GM12873 (cell line): ENCODE measurements at regions not wholly inside any gene's neighbourhood (a gene's known extent, or its start where the extent isn't known, plus 50 kb on each side); places are given as distances from the start of the nearest gene placed in this dataset.

Experiments used
- CTCF ChIP-seq: IDR thresholded peaks from 2 replicates; pipeline ENCODE4 v1.5.1; 2012; ENCODE audit warnings: low read depth, mild to moderate bottlenecking, moderate library complexity, low read length, control low read depth; ENCODE audit not compliant: insufficient read depth; ENCODE audit errors: missing control alignments

GRCh38 chr5:109927639-109928038, 237.9 kb downstream of the MAN2A1 start:
- TF ChIP-seq CTCF = no peak

GRCh38 chr5:109928046-109928445, 238.3 kb downstream of the MAN2A1 start:
- no peak for TF ChIP-seq CTCF

- no peak for TF ChIP-seq CTCF
Observed at GRCh38 chr5:109928811-109929210, 239.1 kb downstream of the MAN2A1 start.

- no peak for TF ChIP-seq CTCF
Observed at GRCh38 chr5:109929376-109929775, 239.6 kb downstream of the MAN2A1 start.

- TF ChIP-seq CTCF = no peak
Observed at GRCh38 chr5:109929911-109930310, 240.2 kb downstream of the MAN2A1 start.

GRCh38 chr5:109931049-109931780, 241.5 kb downstream of the MAN2A1 start:
- TF ChIP-seq CTCF = no peak

GRCh38 chr5:109935833-109936490, 246.2 kb downstream of the MAN2A1 start:
- TF ChIP-seq CTCF = no peak
